NAMALWA (cell line): ENCODE measurements at regions not wholly inside any gene's neighbourhood (a gene's known extent, or its start where the extent isn't known, plus 50 kb on each side); places are given as distances from the start of the nearest gene placed in this dataset.
"Not testable (repeated sequence)": the region's sequence is repeated elsewhere in the genome, so short reads cannot be mapped to it uniquely, and the experiment has no call there.

Experiments
- DNase-seq: peaks from one replicate; pipeline ENCODE4 v3.0.0-alpha.2; 2015; ENCODE audit warnings: low spot score

GRCh38 chr4:29104694-29105093, 1615.5 kb upstream of the PCDH7 start:
- DNase-seq: no peak

GRCh38 chr4:29113960-29114359, 1606.2 kb upstream of the PCDH7 start:
- DNase-seq: no peak

- DNase-seq: not testable (repeated sequence)
Observed at GRCh38 chr4:29117231-29117722, 1602.9 kb upstream of the PCDH7 start.

GRCh38 chr4:29121586-29121985, 1598.6 kb upstream of the PCDH7 start:
- DNase-seq: no peak

- no peak for DNase-seq
Observed at GRCh38 chr4:29128810-29129209, 1591.4 kb upstream of the PCDH7 start.

GRCh38 chr4:29131304-29131703, 1588.9 kb upstream of the PCDH7 start:
- no peak for DNase-seq

- no peak for DNase-seq
Observed at GRCh38 chr4:29142708-29143107, 1577.5 kb upstream of the PCDH7 start.

GRCh38 chr4:29151584-29151983, 1568.6 kb upstream of the PCDH7 start:
- no peak for DNase-seq

GRCh38 chr4:29153642-29154041, 1566.5 kb upstream of the PCDH7 start:
- no peak for DNase-seq

GRCh38 chr4:29175291-29175690, 1544.9 kb upstream of the PCDH7 start:
- DNase-seq: no peak

GRCh38 chr4:29199025-29199424, 1521.1 kb upstream of the PCDH7 start:
- no peak for DNase-seq

GRCh38 chr4:29199485-29199884, 1520.7 kb upstream of the PCDH7 start:
- no peak for DNase-seq

- no peak for DNase-seq
Observed at GRCh38 chr4:29213020-29213419, 1507.1 kb upstream of the PCDH7 start.

GRCh38 chr4:29220761-29221160, 1499.4 kb upstream of the PCDH7 start:
- no peak for DNase-seq

GRCh38 chr4:29224911-29225310, 1495.3 kb upstream of the PCDH7 start:
- no peak for DNase-seq

- DNase-seq: no peak
Observed at GRCh38 chr4:29240641-29241040, 1479.5 kb upstream of the PCDH7 start.

GRCh38 chr4:29243054-29243453, 1477.1 kb upstream of the PCDH7 start:
- DNase-seq: no peak

GRCh38 chr4:29243851-29244250, 1476.3 kb upstream of the PCDH7 start:
- no peak for DNase-seq

- DNase-seq: no peak
Observed at GRCh38 chr4:29259556-29259955, 1460.6 kb upstream of the PCDH7 start.

- no peak for DNase-seq
Observed at GRCh38 chr4:29262986-29263385, 1457.2 kb upstream of the PCDH7 start.

GRCh38 chr4:29276150-29276549, 1444.0 kb upstream of the PCDH7 start:
- no peak for DNase-seq

- DNase-seq: no peak
Observed at GRCh38 chr4:29277381-29277780, 1442.8 kb upstream of the PCDH7 start.

- DNase-seq: no peak
Observed at GRCh38 chr4:29278585-29278984, 1441.6 kb upstream of the PCDH7 start.

- DNase-seq: no peak
Observed at GRCh38 chr4:29289118-29289517, 1431.1 kb upstream of the PCDH7 start.

GRCh38 chr4:29295280-29295679, 1424.9 kb upstream of the PCDH7 start:
- DNase-seq: no peak
